SK-N-SH treated with all-trans-retinoic acid at 6 μM for 48 hours (cell line): ENCODE measurements at regions not wholly inside any gene's neighbourhood (a gene's known extent, or its start where the extent isn't known, plus 50 kb on each side); places are given as distances from the start of the nearest gene placed in this dataset.
"Not testable (repeated sequence)": the region's sequence is repeated elsewhere in the genome, so short reads cannot be mapped to it uniquely, and the experiment has no call there.

Experiments
- ATAC-seq: fragments of 200-7000 bp; cut with Tn5 transposase; 3 replicates; pipeline ENCODE4 v1.9.1; 2020; ENCODE audit warnings: mild to moderate bottlenecking, moderate library complexity
- ARNTL ChIP-seq: fragments of 450-650 bp; formaldehyde crosslinking; IDR thresholded peaks from 2 replicates; pipeline ENCODE4 v1.5.0; 2020; ENCODE audit warnings: low read depth, mild to moderate bottlenecking, moderate library complexity, borderline replicate concordance
- BACH2 ChIP-seq: fragments of 250-450 bp; sonication (Bioruptor Pico); IDR thresholded peaks from 2 replicates; pipeline ENCODE4 v1.9.0; 2021; ENCODE audit warnings: mild to moderate bottlenecking, borderline replicate concordance
- CREB5 ChIP-seq: fragments of 250-450 bp; sonication (Bioruptor Pico); IDR thresholded peaks from 2 replicates; pipeline ENCODE4 v1.5.1; 2020; ENCODE audit warnings: low read depth, mild to moderate bottlenecking, moderate library complexity
- CSDC2 ChIP-seq: fragments of 250-450 bp; sonication (Bioruptor Pico); IDR thresholded peaks from 2 replicates; pipeline ENCODE4 v1.5.0; 2020; ENCODE audit warnings: mild to moderate bottlenecking, moderate library complexity
- CSRNP3 ChIP-seq: fragments of 250-450 bp; sonication (Bioruptor Pico); IDR thresholded peaks from 2 replicates; pipeline ENCODE4 v1.5.1; 2021; ENCODE audit warnings: mild to moderate bottlenecking, moderate library complexity
- GLIS3 ChIP-seq: fragments of 250-450 bp; sonication (Bioruptor Pico); IDR thresholded peaks from 2 replicates; pipeline ENCODE4 v1.5.0; 2020; ENCODE audit warnings: mild to moderate bottlenecking, moderate library complexity
- ISL1 ChIP-seq: fragments of 250-450 bp; sonication (Bioruptor Pico); IDR thresholded peaks from 2 replicates; pipeline ENCODE4 v2.1.2; 2022; ENCODE audit warnings: mild to moderate bottlenecking, moderate library complexity
- OSR1 ChIP-seq: fragments of 250-450 bp; sonication (Bioruptor Pico); IDR thresholded peaks from 2 replicates; pipeline ENCODE4 v1.8.0; 2022; ENCODE audit warnings: moderate library complexity, mild to moderate bottlenecking, inconsistent platforms
- PATZ1 ChIP-seq: fragments of 250-450 bp; sonication (Bioruptor Pico); IDR thresholded peaks from 2 replicates; pipeline ENCODE4 v1.8.0; 2020; ENCODE audit warnings: mild to moderate bottlenecking, moderate library complexity, borderline replicate concordance
- PPARA ChIP-seq: fragments of 250-450 bp; sonication (Bioruptor Pico); IDR thresholded peaks from 2 replicates; pipeline ENCODE4 v1.5.0; 2020; ENCODE audit warnings: mild to moderate bottlenecking, borderline replicate concordance
- RARB ChIP-seq: fragments of 250-450 bp; sonication (Bioruptor Pico); IDR thresholded peaks from 2 replicates; pipeline ENCODE4 v1.8.0; 2021; ENCODE audit warnings: mild to moderate bottlenecking, moderate library complexity
- SNAI2 ChIP-seq: fragments of 250-450 bp; sonication (Bioruptor Pico); IDR thresholded peaks from 2 replicates; pipeline ENCODE4 v1.5.0; 2020; ENCODE audit warnings: mild to moderate bottlenecking, moderate library complexity
- TOX ChIP-seq: fragments of 250-450 bp; sonication (Bioruptor Pico); IDR thresholded peaks from 2 replicates; pipeline ENCODE4 v1.8.0; 2021; ENCODE audit warnings: mild to moderate bottlenecking, moderate library complexity, borderline replicate concordance
- TSHZ2 ChIP-seq: fragments of 250-450 bp; sonication (Bioruptor Pico); IDR thresholded peaks from 2 replicates; pipeline ENCODE4 v1.5.0; 2020; ENCODE audit warnings: mild to moderate bottlenecking, moderate library complexity
- ZC3H10 ChIP-seq: fragments of 250-450 bp; sonication (Bioruptor Pico); IDR thresholded peaks from 2 replicates; pipeline ENCODE4 v1.5.1; 2021; ENCODE audit warnings: mild to moderate bottlenecking, moderate library complexity
- ZFP3 ChIP-seq: fragments of 250-450 bp; sonication (Bioruptor Pico); IDR thresholded peaks from 2 replicates; pipeline ENCODE4 v1.5.0; 2020; ENCODE audit warnings: mild to moderate bottlenecking, moderate library complexity
- ZFP30 ChIP-seq: fragments of 450-650 bp; formaldehyde crosslinking; IDR thresholded peaks from 2 replicates; pipeline ENCODE4 v1.5.0; 2022; ENCODE audit warnings: mild to moderate bottlenecking, moderate library complexity
- ZNF8 ChIP-seq: fragments of 450-650 bp; formaldehyde crosslinking; IDR thresholded peaks from 2 replicates; pipeline ENCODE4 v1.5.0; 2020; ENCODE audit warnings: mild to moderate bottlenecking, moderate library complexity
- TF ChIP-seq, protein P1 (sequence below): fragments of 250-450 bp; sonication (Bioruptor Pico); IDR thresholded peaks from 2 replicates; pipeline ENCODE4 v1.8.0; 2021; ENCODE audit warnings: low read depth, mild to moderate bottlenecking, moderate library complexity, borderline replicate concordance

- ATAC-seq, result no peak
Observed at GRCh38 chr2:138306626-138307025, 194.9 kb upstream of the SPOPL start.

DNA sequence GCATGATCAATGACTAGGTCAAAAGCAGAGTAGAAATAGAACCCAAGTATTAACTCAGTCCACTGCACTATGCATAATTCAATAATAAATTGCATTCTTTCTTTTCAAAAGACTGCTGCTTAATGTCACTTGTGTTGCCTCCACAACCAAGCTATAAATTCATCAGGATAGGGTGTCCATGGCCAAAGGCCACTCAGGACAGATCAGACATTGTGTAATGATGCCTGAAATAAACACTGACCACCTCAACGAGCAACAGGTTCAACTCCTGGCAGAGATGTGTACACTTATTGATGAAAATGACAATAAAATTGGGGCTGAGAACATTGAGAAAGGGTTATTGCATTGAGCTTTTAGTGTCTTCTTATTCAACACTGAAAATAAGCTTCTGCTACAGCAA lies 194.5 kb upstream of the SPOPL start:
- TF ChIP-seq TSHZ2 (CRISPR knock-in tag), result no peak
- no peak for TF ChIP-seq OSR1
- TF ChIP-seq, protein P1, sequence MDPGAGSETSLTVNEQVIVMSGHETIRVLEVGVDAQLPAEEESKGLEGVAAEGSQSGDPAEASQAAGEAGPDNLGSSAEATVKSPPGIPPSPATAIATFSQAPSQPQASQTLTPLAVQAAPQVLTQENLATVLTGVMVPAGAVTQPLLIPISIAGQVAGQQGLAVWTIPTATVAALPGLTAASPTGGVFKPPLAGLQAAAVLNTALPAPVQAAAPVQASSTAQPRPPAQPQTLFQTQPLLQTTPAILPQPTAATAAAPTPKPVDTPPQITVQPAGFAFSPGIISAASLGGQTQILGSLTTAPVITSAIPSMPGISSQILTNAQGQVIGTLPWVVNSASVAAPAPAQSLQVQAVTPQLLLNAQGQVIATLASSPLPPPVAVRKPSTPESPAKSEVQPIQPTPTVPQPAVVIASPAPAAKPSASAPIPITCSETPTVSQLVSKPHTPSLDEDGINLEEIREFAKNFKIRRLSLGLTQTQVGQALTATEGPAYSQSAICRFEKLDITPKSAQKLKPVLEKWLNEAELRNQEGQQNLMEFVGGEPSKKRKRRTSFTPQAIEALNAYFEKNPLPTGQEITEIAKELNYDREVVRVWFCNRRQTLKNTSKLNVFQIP, result no peak
- TF ChIP-seq ISL1 (CRISPR knock-in tag), result peak; percentile 55
- ATAC-seq, result peak; percentile 35; the same call in 1 of the 3 replicates

More at GRCh38 chr2:138306626-138307025, 194.9 kb upstream of the SPOPL start:
- TF ChIP-seq SNAI2 (CRISPR knock-in tag) (no peak), ZC3H10 (CRISPR knock-in tag) (no peak), ZFP30 (no peak)

- TF ChIP-seq SNAI2 (CRISPR knock-in tag), result no peak
- no peak for TF ChIP-seq BACH2 (CRISPR knock-in tag)
- TF ChIP-seq CREB5 (CRISPR knock-in tag), result no peak
- no peak for TF ChIP-seq GLIS3 (CRISPR knock-in tag)
- no peak for TF ChIP-seq PATZ1 (CRISPR knock-in tag)
- TF ChIP-seq ZC3H10 (CRISPR knock-in tag), result no peak
- no peak for TF ChIP-seq PPARA
- TF ChIP-seq OSR1, result no peak
- no peak for TF ChIP-seq ISL1 (CRISPR knock-in tag)
- no peak for TF ChIP-seq TOX (CRISPR knock-in tag)
- ATAC-seq, result no peak
Observed at GRCh38 chr2:138309760-138310159, 191.8 kb upstream of the SPOPL start.

DNA sequence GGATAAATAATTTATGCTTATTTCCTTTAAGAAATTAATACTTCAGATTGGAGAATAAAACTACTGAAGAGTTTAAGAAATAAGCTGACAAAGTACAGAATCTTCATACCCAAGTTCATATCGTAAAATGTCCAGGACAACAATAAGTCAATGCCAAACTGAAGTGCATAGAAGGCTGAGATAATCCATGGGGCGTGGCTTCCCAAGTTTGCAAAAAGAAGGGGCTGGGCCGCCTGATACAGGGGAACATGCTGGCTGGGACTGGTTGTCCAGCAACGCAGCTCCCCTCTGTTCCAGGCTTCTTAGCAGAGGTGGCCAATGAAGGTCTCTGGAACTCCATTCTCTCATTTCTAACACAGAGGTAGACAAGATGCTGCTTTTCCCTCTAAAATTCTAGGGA lies 189.5 kb upstream of the SPOPL start:
- TF ChIP-seq ZFP30 (no peak), ZNF8 (CRISPR knock-in tag) (no peak), OSR1 (no peak), RARB (CRISPR knock-in tag) (no peak), SNAI2 (CRISPR knock-in tag) (no peak), ZFP3 (CRISPR knock-in tag) (no peak), ARNTL (CRISPR knock-in tag) (no peak), CSDC2 (no peak), PATZ1 (CRISPR knock-in tag) (no peak), CSRNP3 (CRISPR knock-in tag) (no peak), CREB5 (CRISPR knock-in tag) (no peak)
- TF ChIP-seq, protein P1, result no peak
- TF ChIP-seq, all 23 proteins: peak for 0
- ATAC-seq, result no peak

- not testable (repeated sequence) for ATAC-seq
Observed at GRCh38 chr2:138315619-138316018, 186.0 kb upstream of the SPOPL start.
